Naive thymus-derived CD4-positive, alpha-beta T cell (primary cell): ENCODE measurements at regions not wholly inside any gene's neighbourhood (a gene's known extent, or its start where the extent isn't known, plus 50 kb on each side); places are given as distances from the start of the nearest gene placed in this dataset.
"Not testable (repeated sequence)": the region's sequence is repeated elsewhere in the genome, so short reads cannot be mapped to it uniquely, and the experiment has no call there.

ENCODE experiments used
- ATAC-seq: fragments of 150-1000 bp; cut with Tn5 transposase; 2 replicates; pipeline ENCODE4 v1.10.0; 2021; ENCODE audit warnings: mild to moderate bottlenecking, moderate library complexity
- CTCF ChIA-PET: fragments of 350-600 bp; sonication (Branson Sonifier 250); formaldehyde crosslinking; loops from one replicate; lab custom pipeline; 2021; ENCODE audit warnings: antibody characterized with exemption; lab: Charles Lee
- POLR2A ChIA-PET: fragments of 350-600 bp; sonication (Branson Sonifier 250); formaldehyde crosslinking; loops from one replicate; lab custom pipeline; 2021; ENCODE audit warnings: antibody characterized with exemption, inconsistent platforms; lab: Charles Lee
- DNase-seq, 9 donors: peaks; one replicate each; pipeline versions ENCODE4 v3.0.0 to v3.0.0-alpha.2; 2020 to 2022; ENCODE audit warnings: mixed read lengths in 1 of 9
- H3K27ac ChIP-seq: one replicate; pipeline ENCODE4 v1.7.0; 2013; ENCODE audit warnings: mild to moderate bottlenecking, low read depth, low read length, moderate library complexity
- H3K27me3 ChIP-seq, 2 donors: one replicate each; pipeline ENCODE4 v1.7.0; 2013; ENCODE audit warnings: low read length in 2 of 2, mild to moderate bottlenecking in 2 of 2, moderate library complexity in 2 of 2; ENCODE audit not compliant: control insufficient read depth in 2 of 2, insufficient read depth in 2 of 2
- H3K36me3 ChIP-seq, 3 experiments: 1 replicate in 2 of 3; 2 replicates in 1 of 3; pipeline ENCODE4 v1.7.0; 2013; ENCODE audit warnings: low read length in 3 of 3, mild to moderate bottlenecking in 3 of 3, moderate library complexity in 1 of 3; ENCODE audit not compliant: insufficient read depth in 3 of 3, control insufficient read depth in 2 of 3
- H3K4me1 ChIP-seq, 2 donors: one replicate each; pipeline ENCODE4 v1.7.0; 2013; ENCODE audit warnings: low read length in 2 of 2, mild to moderate bottlenecking in 2 of 2, moderate library complexity in 1 of 2; ENCODE audit not compliant: control insufficient read depth in 2 of 2, insufficient read depth in 2 of 2
- H3K4me3 ChIP-seq: 2 replicates; pipeline ENCODE4 v1.7.0; 2013; ENCODE audit warnings: mild to moderate bottlenecking, low read length
- H3K9me3 ChIP-seq, 3 experiments: 1 replicate in 2 of 3; 2 replicates in 1 of 3; pipeline ENCODE4 v1.7.0; 2013; ENCODE audit warnings: low read length in 3 of 3; ENCODE audit not compliant: control insufficient read depth in 2 of 3
- H3K27ac Mint-ChIP-seq, 9 donors: one replicate each; pipeline ENCODE4 v1.8.0; 2020 to 2022; ENCODE audit warnings: mixed read lengths in 9 of 9, mild to moderate bottlenecking in 8 of 9, moderate library complexity in 5 of 9, inconsistent platforms in 2 of 9
- H3K27me3 Mint-ChIP-seq, 5 donors: one replicate each; pipeline ENCODE4 v1.8.0; 2021 to 2022; ENCODE audit warnings: mixed read lengths in 5 of 5, mild to moderate bottlenecking in 1 of 5
- H3K36me3 Mint-ChIP-seq, 5 donors: one replicate each; pipeline ENCODE4 v1.8.0; 2020 to 2022; ENCODE audit warnings: mixed read lengths in 5 of 5, mild to moderate bottlenecking in 3 of 5, inconsistent platforms in 1 of 5
- H3K4me1 Mint-ChIP-seq, 7 donors: one replicate each; pipeline ENCODE4 v1.8.0; 2020 to 2022; ENCODE audit warnings: mixed read lengths in 7 of 7, mild to moderate bottlenecking in 3 of 7, inconsistent platforms in 1 of 7
- H3K4me3 Mint-ChIP-seq, 10 donors: one replicate each; pipeline ENCODE4 v1.8.0; 2020 to 2022; ENCODE audit warnings: mild to moderate bottlenecking in 10 of 10, mixed read lengths in 10 of 10, moderate library complexity in 6 of 10, inconsistent platforms in 2 of 10
- H3K9me3 Mint-ChIP-seq, 11 donors: one replicate each; pipeline ENCODE4 v1.8.0; 2020 to 2022; ENCODE audit warnings: mixed read lengths in 11 of 11, mild to moderate bottlenecking in 4 of 11, inconsistent platforms in 1 of 11, moderate library complexity in 1 of 11
- intact Hi-C, 2 donors: fragments of 100-400 bp; cut with micrococcal nuclease; formaldehyde crosslinking; loops; one replicate each; pipeline ENCODE4 v1.15.1; 2023

DNA sequence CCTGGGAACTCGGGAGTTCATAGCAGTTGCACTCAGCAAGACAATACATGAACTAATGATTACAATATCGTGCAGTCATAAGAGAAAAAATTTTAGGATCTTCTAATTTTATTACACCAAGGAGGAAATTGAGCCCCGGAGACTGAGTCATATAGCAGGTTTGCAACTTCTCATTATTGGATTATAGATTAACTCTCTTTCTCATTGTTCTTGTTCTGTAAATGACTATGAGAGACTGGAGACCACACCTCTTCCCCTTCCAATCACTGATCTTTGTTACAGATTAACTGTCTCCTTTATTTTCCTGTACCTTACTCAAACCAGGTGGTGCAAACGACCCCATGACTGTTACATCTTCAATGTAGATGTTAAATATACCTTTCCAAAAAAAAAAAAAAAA lies 435.8 kb upstream of the DDX18 start:
- Mint-ChIP-seq H3K27ac (no peak overlapping the region), H3K27me3 (peaks cover 0 to 4% (median 0%) of the 10 kb centered on the region in 5 donors), H3K4me3 (no peak overlapping the region), H3K4me1 (peaks cover 0 to 2% (median 0%) of the 10 kb centered on the region in 7 donors), H3K36me3 (no peaks in the 10 kb centered on the region), H3K9me3 (peaks cover 0 to 9% (median 3%) of the 10 kb centered on the region in 11 donors)
- Histone ChIP-seq H3K9me3 (no peaks in the 10 kb centered on the region), H3K27ac (no peak overlapping the region), H3K4me1 (no peaks in the 10 kb centered on the region), H3K4me3 (no peak overlapping the region), H3K36me3 (no peaks in the 10 kb centered on the region), H3K27me3 (no peaks in the 10 kb centered on the region)
- intact Hi-C loops: no loop called here
- ChIA-PET POLR2A (no interaction called here), CTCF (no interaction called here)
- no peak for ATAC-seq
- no peak for DNase-seq

DNA sequence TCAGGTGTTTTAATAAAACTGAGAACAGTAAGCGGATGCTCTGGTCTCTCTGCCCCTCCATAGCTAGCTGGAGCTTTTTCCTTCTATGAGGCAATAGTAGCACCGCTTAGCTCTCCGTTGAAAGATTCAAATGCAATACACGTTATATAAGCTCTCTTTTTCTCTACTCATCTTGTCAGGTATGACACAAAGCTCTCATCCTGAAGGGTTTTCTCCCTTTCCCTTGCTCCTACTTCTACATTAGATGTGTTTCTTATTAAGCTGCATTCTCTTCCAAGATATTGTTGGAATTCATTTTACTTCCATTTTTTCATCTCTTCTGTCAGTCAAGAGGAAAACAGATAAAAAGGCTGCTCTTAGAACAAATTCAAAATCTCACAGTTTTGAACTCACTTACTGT lies 434.6 kb upstream of the DDX18 start:
- ATAC-seq (no peak), DNase-seq (no peak)
- Histone ChIP-seq H3K27me3 (no peaks in the 10 kb centered on the region), H3K4me1 (no peaks in the 10 kb centered on the region), H3K4me3 (no peak overlapping the region), H3K27ac (no peak overlapping the region), H3K36me3 (no peaks in the 10 kb centered on the region), H3K9me3 (no peaks in the 10 kb centered on the region)
- intact Hi-C loops: no loop called here
- ChIA-PET CTCF (no interaction called here), POLR2A (no interaction called here)
- H3K36me3 Mint-ChIP-seq: no peaks in the 10 kb centered on the region
- peaks cover 0 to 4% (median 0%) of the 10 kb centered on the region in 5 donors for H3K27me3 Mint-ChIP-seq
- H3K9me3 Mint-ChIP-seq: peaks cover 0 to 15% (median 4%) of the 10 kb centered on the region in 11 donors
- H3K27ac Mint-ChIP-seq: no peak overlapping the region
- no peak overlapping the region for H3K4me3 Mint-ChIP-seq
- peaks cover 0 to 2% (median 0%) of the 10 kb centered on the region in 7 donors for H3K4me1 Mint-ChIP-seq

- POLR2A ChIA-PET, H3K4me3 Mint-ChIP-seq, H3K9me3 ChIP-seq, H3K27me3 ChIP-seq, ATAC-seq, H3K27ac Mint-ChIP-seq, H3K4me1 Mint-ChIP-seq, CTCF ChIA-PET, H3K4me3 ChIP-seq, H3K36me3 Mint-ChIP-seq, H3K4me1 ChIP-seq, H3K36me3 ChIP-seq, H3K27ac ChIP-seq, H3K27me3 Mint-ChIP-seq, intact Hi-C loops, DNase-seq: not testable (repeated sequence)
- H3K9me3 Mint-ChIP-seq: peaks cover 0 to 38% (median 8%) of the 10 kb centered on the region in 11 donors
Observed at GRCh38 chr2:117383997-117384396, 430.5 kb upstream of the DDX18 start.

- no peak for DNase-seq
- Mint-ChIP-seq H3K9me3 (peaks cover 0 to 19% (median 6%) of the 10 kb centered on the region in 11 donors), H3K4me1 (no peaks in the 10 kb centered on the region), H3K27ac (no peak overlapping the region), H3K27me3 (no peaks in the 10 kb centered on the region), H3K36me3 (no peaks in the 10 kb centered on the region), H3K4me3 (no peak overlapping the region)
- ATAC-seq: no peak
- intact Hi-C loops: no loop called here
- Histone ChIP-seq H3K4me3 (no peak overlapping the region), H3K9me3 (no peaks in the 10 kb centered on the region), H3K27ac (no peak overlapping the region), H3K36me3 (no peaks in the 10 kb centered on the region), H3K27me3 (no peaks in the 10 kb centered on the region), H3K4me1 (no peaks in the 10 kb centered on the region)
- CTCF ChIA-PET: interaction anchor here (0.7 kb wide), 1 partner anchor 146 kb away, joined by 3 read pairs; no protein-coding TSS in a partner anchor
- POLR2A ChIA-PET: no interaction called here
Observed at GRCh38 chr2:117396161-117396560, 418.3 kb upstream of the DDX18 start.

- Histone ChIP-seq H3K36me3 (no peaks in the 10 kb centered on the region), H3K9me3 (no peaks in the 10 kb centered on the region), H3K27me3 (no peaks in the 10 kb centered on the region), H3K27ac (no peak overlapping the region), H3K4me3 (no peak overlapping the region), H3K4me1 (no peaks in the 10 kb centered on the region)
- Mint-ChIP-seq H3K9me3 (peaks cover 0 to 13% (median 6%) of the 10 kb centered on the region in 11 donors), H3K36me3 (no peaks in the 10 kb centered on the region), H3K4me1 (no peaks in the 10 kb centered on the region), H3K27ac (no peak overlapping the region), H3K27me3 (no peaks in the 10 kb centered on the region), H3K4me3 (no peak overlapping the region)
- no peak for DNase-seq
- ATAC-seq: no peak
- CTCF ChIA-PET: no interaction called here
- POLR2A ChIA-PET: no interaction called here
- intact Hi-C loops: no loop called here
Observed at GRCh38 chr2:117401582-117401981, 412.9 kb upstream of the DDX18 start.

- Mint-ChIP-seq H3K27me3 (no peaks in the 10 kb centered on the region), H3K4me1 (peaks cover 0 to 2% (median 0%) of the 10 kb centered on the region in 7 donors), H3K27ac (no peak overlapping the region), H3K4me3 (no peak overlapping the region), H3K9me3 (peaks cover 0 to 19% (median 3%) of the 10 kb centered on the region in 11 donors), H3K36me3 (no peaks in the 10 kb centered on the region)
- H3K27ac ChIP-seq: no peak overlapping the region
- no peaks in the 10 kb centered on the region for H3K27me3 ChIP-seq
- no peak for ATAC-seq
- CTCF ChIA-PET: no interaction called here
- POLR2A ChIA-PET: no interaction called here
- no peaks in the 10 kb centered on the region for H3K9me3 ChIP-seq
- intact Hi-C loops: no loop called here
- no peaks in the 10 kb centered on the region for H3K4me1 ChIP-seq
- DNase-seq: no peak
- H3K4me3 ChIP-seq: no peak overlapping the region
- no peaks in the 10 kb centered on the region for H3K36me3 ChIP-seq
Observed at GRCh38 chr2:117406443-117406842, 408.0 kb upstream of the DDX18 start.

- CTCF ChIA-PET: no interaction called here
- intact Hi-C loops: no loop called here
- H3K36me3 ChIP-seq: no peaks in the 10 kb centered on the region
- POLR2A ChIA-PET: no interaction called here
- no peak overlapping the region for H3K4me3 ChIP-seq
- no peak overlapping the region for H3K4me3 Mint-ChIP-seq
- H3K4me1 ChIP-seq: no peaks in the 10 kb centered on the region
- no peaks in the 10 kb centered on the region for H3K9me3 ChIP-seq
- H3K27me3 Mint-ChIP-seq: no peaks in the 10 kb centered on the region
- peaks cover 0 to 2% (median 0%) of the 10 kb centered on the region in 7 donors for H3K4me1 Mint-ChIP-seq
- no peak overlapping the region for H3K27ac ChIP-seq
- H3K27ac Mint-ChIP-seq: no peak overlapping the region
- H3K9me3 Mint-ChIP-seq: peaks cover 0 to 19% (median 5%) of the 10 kb centered on the region in 11 donors
- no peaks in the 10 kb centered on the region for H3K27me3 ChIP-seq
- ATAC-seq: no peak
- H3K36me3 Mint-ChIP-seq: no peaks in the 10 kb centered on the region
- no peak for DNase-seq
Observed at GRCh38 chr2:117407746-117408145, 406.7 kb upstream of the DDX18 start.
